IMR-90 (cell line): ENCODE measurements at regions not wholly inside any gene's neighbourhood (a gene's known extent, or its start where the extent isn't known, plus 50 kb on each side); places are given as distances from the start of the nearest gene placed in this dataset.

Experiments used
- MXI1 ChIP-seq: IDR thresholded peaks from 2 replicates; pipeline ENCODE4 v1.6.1; 2012; ENCODE audit warnings: low read depth, mild to moderate bottlenecking, low read length, moderate library complexity, borderline replicate concordance
- TF ChIP-seq, protein P1 (sequence below): conservative IDR thresholded peaks from 2 replicates; pipeline ENCODE4 v1.5.1; 2012; ENCODE audit warnings: mild to moderate bottlenecking, low read depth, low read length, improper control_type of control experiment
- TF ChIP-seq, protein P2 (sequence below): fragments of 150-350 bp; IDR thresholded peaks from 2 replicates; pipeline ENCODE4 v1.6.1; 2017; ENCODE audit warnings: mild to moderate bottlenecking, antibody characterized with exemption, low read length, low read depth
- TF ChIP-seq, protein P3 (sequence below): fragments of 150-350 bp; IDR thresholded peaks from 2 replicates; pipeline ENCODE4 v1.6.1; 2016; ENCODE audit warnings: low read depth, mild to moderate bottlenecking, low read length, moderate library complexity, borderline replicate concordance

DNA sequence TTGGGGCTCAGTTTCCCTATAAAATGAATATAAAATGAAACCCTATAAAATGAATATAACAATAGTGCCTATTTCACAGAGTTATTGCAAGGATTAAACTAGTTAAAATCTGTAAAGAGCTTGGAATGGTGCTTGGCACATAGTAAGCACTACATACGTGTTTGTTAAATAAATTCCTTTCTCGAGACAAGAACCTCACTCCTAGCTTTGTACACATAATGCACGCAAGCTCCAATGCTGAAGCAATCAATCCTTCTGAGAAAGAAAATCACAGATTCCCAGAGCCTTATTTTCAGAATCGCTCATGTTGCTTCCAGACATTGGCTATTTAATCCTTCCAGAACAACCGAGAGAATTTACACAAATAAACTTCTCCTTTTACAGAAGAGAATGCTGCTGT is 440.9 kb downstream of the IRS1 start:
- TF ChIP-seq, protein P1, sequence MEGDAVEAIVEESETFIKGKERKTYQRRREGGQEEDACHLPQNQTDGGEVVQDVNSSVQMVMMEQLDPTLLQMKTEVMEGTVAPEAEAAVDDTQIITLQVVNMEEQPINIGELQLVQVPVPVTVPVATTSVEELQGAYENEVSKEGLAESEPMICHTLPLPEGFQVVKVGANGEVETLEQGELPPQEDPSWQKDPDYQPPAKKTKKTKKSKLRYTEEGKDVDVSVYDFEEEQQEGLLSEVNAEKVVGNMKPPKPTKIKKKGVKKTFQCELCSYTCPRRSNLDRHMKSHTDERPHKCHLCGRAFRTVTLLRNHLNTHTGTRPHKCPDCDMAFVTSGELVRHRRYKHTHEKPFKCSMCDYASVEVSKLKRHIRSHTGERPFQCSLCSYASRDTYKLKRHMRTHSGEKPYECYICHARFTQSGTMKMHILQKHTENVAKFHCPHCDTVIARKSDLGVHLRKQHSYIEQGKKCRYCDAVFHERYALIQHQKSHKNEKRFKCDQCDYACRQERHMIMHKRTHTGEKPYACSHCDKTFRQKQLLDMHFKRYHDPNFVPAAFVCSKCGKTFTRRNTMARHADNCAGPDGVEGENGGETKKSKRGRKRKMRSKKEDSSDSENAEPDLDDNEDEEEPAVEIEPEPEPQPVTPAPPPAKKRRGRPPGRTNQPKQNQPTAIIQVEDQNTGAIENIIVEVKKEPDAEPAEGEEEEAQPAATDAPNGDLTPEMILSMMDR = no peak
- TF ChIP-seq, protein P2, sequence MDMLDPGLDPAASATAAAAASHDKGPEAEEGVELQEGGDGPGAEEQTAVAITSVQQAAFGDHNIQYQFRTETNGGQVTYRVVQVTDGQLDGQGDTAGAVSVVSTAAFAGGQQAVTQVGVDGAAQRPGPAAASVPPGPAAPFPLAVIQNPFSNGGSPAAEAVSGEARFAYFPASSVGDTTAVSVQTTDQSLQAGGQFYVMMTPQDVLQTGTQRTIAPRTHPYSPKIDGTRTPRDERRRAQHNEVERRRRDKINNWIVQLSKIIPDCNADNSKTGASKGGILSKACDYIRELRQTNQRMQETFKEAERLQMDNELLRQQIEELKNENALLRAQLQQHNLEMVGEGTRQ = no peak
- TF ChIP-seq MXI1 = no peak
- TF ChIP-seq, protein P3, sequence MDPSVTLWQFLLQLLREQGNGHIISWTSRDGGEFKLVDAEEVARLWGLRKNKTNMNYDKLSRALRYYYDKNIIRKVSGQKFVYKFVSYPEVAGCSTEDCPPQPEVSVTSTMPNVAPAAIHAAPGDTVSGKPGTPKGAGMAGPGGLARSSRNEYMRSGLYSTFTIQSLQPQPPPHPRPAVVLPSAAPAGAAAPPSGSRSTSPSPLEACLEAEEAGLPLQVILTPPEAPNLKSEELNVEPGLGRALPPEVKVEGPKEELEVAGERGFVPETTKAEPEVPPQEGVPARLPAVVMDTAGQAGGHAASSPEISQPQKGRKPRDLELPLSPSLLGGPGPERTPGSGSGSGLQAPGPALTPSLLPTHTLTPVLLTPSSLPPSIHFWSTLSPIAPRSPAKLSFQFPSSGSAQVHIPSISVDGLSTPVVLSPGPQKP = no peak
